H1 (cell line): ENCODE measurements at regions not wholly inside any gene's neighbourhood (a gene's known extent, or its start where the extent isn't known, plus 50 kb on each side); places are given as distances from the start of the nearest gene placed in this dataset.

Experiments used
- CTCF ChIP-seq, 3 experiments: IDR thresholded peaks; 1 replicate in 2 of 3; 2 replicates in 1 of 3; pipeline versions ENCODE4 v1.5.1 to v1.6.1; 2011; ENCODE audit warnings: low read length in 3 of 3, mild to moderate bottlenecking in 3 of 3, inconsistent platforms in 2 of 3, low read depth in 1 of 3, moderate library complexity in 1 of 3; ENCODE audit not compliant: insufficient read depth in 1 of 3; ENCODE audit errors: control extremely low read depth in 1 of 3
- EP300 ChIP-seq, 2 experiments: IDR thresholded peaks; 1 replicate in 1 of 2; 2 replicates in 1 of 2; pipeline ENCODE4 v1.6.1; 2011 to 2012; ENCODE audit warnings: low read depth in 2 of 2, low read length in 2 of 2, mild to moderate bottlenecking in 2 of 2, borderline replicate concordance in 1 of 2, inconsistent platforms in 1 of 2, moderate library complexity in 1 of 2
- GTF2F1 ChIP-seq: IDR thresholded peaks from 2 replicates; pipeline ENCODE4 v1.6.1; 2012; ENCODE audit warnings: low read depth, low read length, improper control_type of control experiment, borderline replicate concordance
- JUND ChIP-seq: IDR thresholded peaks from 2 replicates; pipeline ENCODE4 v1.6.1; 2011; ENCODE audit warnings: mild to moderate bottlenecking, improper control_type of control experiment, low read length
- KDM5A ChIP-seq: fragments of 200-600 bp; IDR thresholded peaks from 2 replicates; pipeline ENCODE4 v1.7.1; 2012; ENCODE audit warnings: mild to moderate bottlenecking, low read length, inconsistent platforms, mixed read lengths
- PHF8 ChIP-seq: fragments of 200-600 bp; sonication (generic); conservative IDR thresholded peaks from 2 replicates; pipeline ENCODE4 v1.7.1; 2012; ENCODE audit warnings: low read depth, mild to moderate bottlenecking, inconsistent platforms, low read length, moderate library complexity
- POLR2A ChIP-seq, 2 experiments: IDR thresholded peaks; 1 replicate in 1 of 2; 2 replicates in 1 of 2; pipeline ENCODE4 v1.6.1; 2011; ENCODE audit warnings: low read depth in 2 of 2, low read length in 2 of 2, mild to moderate bottlenecking in 2 of 2; ENCODE audit errors: control extremely low read depth in 1 of 2
- POLR2AphosphoS5 ChIP-seq: IDR thresholded peaks from 2 replicates; pipeline ENCODE4 v1.6.1; 2011; ENCODE audit warnings: low read depth, low read length
- POU5F1 ChIP-seq: IDR thresholded peaks from 2 replicates; pipeline ENCODE4 v1.6.1; 2011; ENCODE audit warnings: low read depth, mild to moderate bottlenecking, low read length, moderate library complexity
- RAD21 ChIP-seq, 2 experiments: IDR thresholded peaks in 1 of 2; conservative IDR thresholded peaks in 1 of 2; 2 replicates each; pipeline ENCODE4 v1.6.1; 2011; ENCODE audit warnings: low read depth in 2 of 2, low read length in 2 of 2, improper control_type of control experiment in 1 of 2, inconsistent platforms in 1 of 2, mild to moderate bottlenecking in 1 of 2, moderate library complexity in 1 of 2
- SIRT6 ChIP-seq: IDR thresholded peaks from one replicate; pipeline ENCODE4 v1.7.1; 2012; ENCODE audit warnings: low read length, inconsistent platforms
- TAF1 ChIP-seq: IDR thresholded peaks from 2 replicates; pipeline ENCODE4 v1.6.1; 2011; ENCODE audit warnings: mild to moderate bottlenecking, low read depth, low read length

GRCh38 chr3:110420158-110420641, 651.4 kb upstream of the NECTIN3 start:
- no peak for TF ChIP-seq CTCF (IDR thresholded peaks at IDR 0.05; ENCODE audit: control extremely low read depth in 1 of 3, insufficient read depth in 1 of 3, low read depth in 1 of 3, low read length in 3 of 3)
- no peak for TF ChIP-seq POLR2A (IDR thresholded peaks at IDR 0.05; ENCODE audit: control extremely low read depth in 1 of 2, low read depth in 2 of 2, low read length in 2 of 2)
- TF ChIP-seq RAD21 (IDR thresholded peaks at IDR 0.05 in 1 of 2, conservative IDR thresholded peaks at IDR 0.05 in 1 of 2; ENCODE audit: low read depth in 2 of 2, low read length in 2 of 2) = no peak
- no peak for TF ChIP-seq SIRT6
- no peak for TF ChIP-seq POLR2AphosphoS5
- no peak for TF ChIP-seq GTF2F1
- no peak for TF ChIP-seq TAF1
- TF ChIP-seq POU5F1 = no peak
- no peak for TF ChIP-seq KDM5A
- TF ChIP-seq EP300 (IDR thresholded peaks at IDR 0.05; ENCODE audit: borderline replicate concordance in 1 of 2, low read depth in 2 of 2, low read length in 2 of 2) = no peak
- TF ChIP-seq PHF8 = no peak
- TF ChIP-seq JUND = 0 out of 2 replicates have a peak, but pooled peaks have one; percentile 40
